K562 (cell line): ENCODE measurements at regions not wholly inside any gene's neighbourhood (a gene's known extent, or its start where the extent isn't known, plus 50 kb on each side); places are given as distances from the start of the nearest gene placed in this dataset.

Experiments
- BDP1 ChIP-seq: IDR thresholded peaks from 3 replicates; pipeline ENCODE4 v1.6.1; 2011; ENCODE audit not compliant: insufficient read length, insufficient read depth
- MEIS2 ChIP-seq: fragments of 450-650 bp; IDR thresholded peaks from 2 replicates; pipeline ENCODE4 v1.6.1; 2014; ENCODE audit warnings: mild to moderate bottlenecking; ENCODE audit not compliant: partially characterized antibody

DNA sequence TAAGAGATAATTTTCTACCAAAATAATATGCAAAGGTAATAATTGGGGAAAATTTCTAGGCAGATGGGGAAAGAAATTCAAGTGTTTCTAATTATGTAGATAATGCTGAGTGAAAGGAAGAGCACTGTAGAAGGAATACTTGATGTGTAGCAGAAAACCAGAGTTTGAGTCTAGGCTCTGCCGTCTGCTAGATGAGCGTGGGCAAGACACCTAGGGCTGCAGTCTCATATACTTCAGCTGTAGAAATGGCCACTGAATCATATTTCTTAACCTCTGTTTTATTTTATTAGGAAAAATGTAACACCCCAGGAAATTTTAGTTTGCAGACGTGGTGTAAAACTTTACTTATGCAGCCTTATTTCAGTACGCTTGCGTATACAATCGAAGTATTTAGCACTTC, 59.8 kb upstream of the SLC38A2 start:
- TF ChIP-seq BDP1 (no peak), MEIS2 (no peak)
